Neural crest cell (in vitro differentiated cells): ENCODE measurements at regions not wholly inside any gene's neighbourhood (a gene's known extent, or its start where the extent isn't known, plus 50 kb on each side); places are given as distances from the start of the nearest gene placed in this dataset.

ENCODE experiments used
- DNase-seq: peaks from one replicate; pipeline ENCODE4 v3.0.0; 2021; ENCODE audit warnings: low read depth, mixed read lengths, low spot score
- H3K27ac Mint-ChIP-seq: one replicate; pipeline ENCODE4 v1.8.0; 2021; ENCODE audit warnings: mild to moderate bottlenecking, mixed read lengths; ENCODE audit not compliant: unreplicated experiment
- H3K27me3 Mint-ChIP-seq: 2 replicates; pipeline ENCODE4 v1.8.0; 2021; ENCODE audit warnings: low read depth, mild to moderate bottlenecking, mixed read lengths
- H3K36me3 Mint-ChIP-seq: 2 replicates; pipeline ENCODE4 v1.8.0; 2021; ENCODE audit warnings: low read depth, mild to moderate bottlenecking, mixed read lengths
- H3K4me1 Mint-ChIP-seq: 2 replicates; pipeline ENCODE4 v1.8.0; 2021; ENCODE audit warnings: mixed read lengths
- H3K4me3 Mint-ChIP-seq: one replicate; pipeline ENCODE4 v1.8.0; 2021; ENCODE audit warnings: mild to moderate bottlenecking, mixed read lengths
- H3K9me3 Mint-ChIP-seq: 2 replicates; pipeline ENCODE4 v1.8.0; 2021; ENCODE audit warnings: mixed read lengths
- CTCF ChIP-seq: fragments of 200-600 bp; sonication (generic); conservative IDR thresholded peaks from 2 replicates; pipeline ENCODE4 v1.5.0; 2021; ENCODE audit warnings: antibody characterized with exemption, mild to moderate bottlenecking

GRCh38 chr12:88994971-88995370, 357.3 kb downstream of the DUSP6 start:
- TF ChIP-seq CTCF, result no peak
- H3K27me3 Mint-ChIP-seq, result peaks cover 4% of the 10 kb centered on the region
- H3K9me3 Mint-ChIP-seq, result no peaks in the 10 kb centered on the region
- H3K4me3 Mint-ChIP-seq, result no peak overlapping the region
- no peaks in the 10 kb centered on the region for H3K4me1 Mint-ChIP-seq
- no peak for DNase-seq
- no peak overlapping the region for H3K27ac Mint-ChIP-seq
- H3K36me3 Mint-ChIP-seq, result no peaks in the 10 kb centered on the region

GRCh38 chr12:88994537-88994936, 357.8 kb downstream of the DUSP6 start:
- Mint-ChIP-seq H3K27me3 (peaks cover 4% of the 10 kb centered on the region), H3K4me3 (no peak overlapping the region), H3K9me3 (no peaks in the 10 kb centered on the region), H3K27ac (no peak overlapping the region), H3K36me3 (no peaks in the 10 kb centered on the region), H3K4me1 (no peaks in the 10 kb centered on the region)
- no peak for DNase-seq
- no peak for TF ChIP-seq CTCF

- Mint-ChIP-seq H3K4me1 (no peaks in the 10 kb centered on the region), H3K4me3 (no peak overlapping the region), H3K36me3 (no peaks in the 10 kb centered on the region), H3K27me3 (peaks cover 4% of the 10 kb centered on the region), H3K9me3 (no peaks in the 10 kb centered on the region), H3K27ac (no peak overlapping the region)
- TF ChIP-seq CTCF, result peak; percentile 82
- no peak for DNase-seq
These were observed 358.6 kb downstream of the DUSP6 start for GRCh38 chr12:88993651-88994050.

GRCh38 chr12:88986056-88986455, 366.2 kb downstream of the DUSP6 start:
- H3K4me3 Mint-ChIP-seq, result no peak overlapping the region
- H3K27me3 Mint-ChIP-seq, result no peaks in the 10 kb centered on the region
- no peaks in the 10 kb centered on the region for H3K4me1 Mint-ChIP-seq
- DNase-seq, result no peak
- peaks cover 2% of the 10 kb centered on the region for H3K9me3 Mint-ChIP-seq
- H3K36me3 Mint-ChIP-seq, result no peaks in the 10 kb centered on the region
- TF ChIP-seq CTCF, result no peak
- no peak overlapping the region for H3K27ac Mint-ChIP-seq

GRCh38 chr12:88985631-88986030, 366.7 kb downstream of the DUSP6 start:
- Mint-ChIP-seq H3K27me3 (no peaks in the 10 kb centered on the region), H3K9me3 (peaks cover 2% of the 10 kb centered on the region), H3K4me3 (no peak overlapping the region), H3K4me1 (no peaks in the 10 kb centered on the region), H3K36me3 (no peaks in the 10 kb centered on the region), H3K27ac (no peak overlapping the region)
- DNase-seq, result no peak
- TF ChIP-seq CTCF, result no peak

- TF ChIP-seq CTCF, result no peak
- Mint-ChIP-seq H3K27me3 (no peaks in the 10 kb centered on the region), H3K27ac (no peak overlapping the region), H3K36me3 (no peaks in the 10 kb centered on the region), H3K4me3 (no peak overlapping the region), H3K9me3 (peaks cover 2% of the 10 kb centered on the region), H3K4me1 (no peaks in the 10 kb centered on the region)
- no peak for DNase-seq
These were observed 367.3 kb downstream of the DUSP6 start for GRCh38 chr12:88985011-88985410.
